SK-N-SH treated with all-trans-retinoic acid at 6 μM for 48 hours (cell line): ENCODE measurements at regions not wholly inside any gene's neighbourhood (a gene's known extent, or its start where the extent isn't known, plus 50 kb on each side); places are given as distances from the start of the nearest gene placed in this dataset.

Source experiments
- CSRNP3 ChIP-seq: fragments of 250-450 bp; sonication (Bioruptor Pico); IDR thresholded peaks from 2 replicates; pipeline ENCODE4 v1.5.1; 2021; ENCODE audit warnings: mild to moderate bottlenecking, moderate library complexity
- PPARA ChIP-seq: fragments of 250-450 bp; sonication (Bioruptor Pico); IDR thresholded peaks from 2 replicates; pipeline ENCODE4 v1.5.0; 2020; ENCODE audit warnings: mild to moderate bottlenecking, borderline replicate concordance
- SNAI2 ChIP-seq: fragments of 250-450 bp; sonication (Bioruptor Pico); IDR thresholded peaks from 2 replicates; pipeline ENCODE4 v1.5.0; 2020; ENCODE audit warnings: mild to moderate bottlenecking, moderate library complexity
- TF ChIP-seq, protein P1 (sequence below): fragments of 250-450 bp; sonication (Bioruptor Pico); IDR thresholded peaks from 2 replicates; pipeline ENCODE4 v1.5.0; 2020; ENCODE audit warnings: mild to moderate bottlenecking, moderate library complexity
- TF ChIP-seq, protein P2 (sequence below): fragments of 250-450 bp; sonication (Bioruptor Pico); IDR thresholded peaks from 2 replicates; pipeline ENCODE4 v1.5.1; 2020; ENCODE audit warnings: low read depth, mild to moderate bottlenecking, moderate library complexity

GRCh38 chr12:89216211-89216952, 135.9 kb downstream of the DUSP6 start:
- TF ChIP-seq PPARA (CRISPR knock-in tag) = no peak
- TF ChIP-seq SNAI2 (CRISPR knock-in tag) = no peak
- TF ChIP-seq, protein P1, sequence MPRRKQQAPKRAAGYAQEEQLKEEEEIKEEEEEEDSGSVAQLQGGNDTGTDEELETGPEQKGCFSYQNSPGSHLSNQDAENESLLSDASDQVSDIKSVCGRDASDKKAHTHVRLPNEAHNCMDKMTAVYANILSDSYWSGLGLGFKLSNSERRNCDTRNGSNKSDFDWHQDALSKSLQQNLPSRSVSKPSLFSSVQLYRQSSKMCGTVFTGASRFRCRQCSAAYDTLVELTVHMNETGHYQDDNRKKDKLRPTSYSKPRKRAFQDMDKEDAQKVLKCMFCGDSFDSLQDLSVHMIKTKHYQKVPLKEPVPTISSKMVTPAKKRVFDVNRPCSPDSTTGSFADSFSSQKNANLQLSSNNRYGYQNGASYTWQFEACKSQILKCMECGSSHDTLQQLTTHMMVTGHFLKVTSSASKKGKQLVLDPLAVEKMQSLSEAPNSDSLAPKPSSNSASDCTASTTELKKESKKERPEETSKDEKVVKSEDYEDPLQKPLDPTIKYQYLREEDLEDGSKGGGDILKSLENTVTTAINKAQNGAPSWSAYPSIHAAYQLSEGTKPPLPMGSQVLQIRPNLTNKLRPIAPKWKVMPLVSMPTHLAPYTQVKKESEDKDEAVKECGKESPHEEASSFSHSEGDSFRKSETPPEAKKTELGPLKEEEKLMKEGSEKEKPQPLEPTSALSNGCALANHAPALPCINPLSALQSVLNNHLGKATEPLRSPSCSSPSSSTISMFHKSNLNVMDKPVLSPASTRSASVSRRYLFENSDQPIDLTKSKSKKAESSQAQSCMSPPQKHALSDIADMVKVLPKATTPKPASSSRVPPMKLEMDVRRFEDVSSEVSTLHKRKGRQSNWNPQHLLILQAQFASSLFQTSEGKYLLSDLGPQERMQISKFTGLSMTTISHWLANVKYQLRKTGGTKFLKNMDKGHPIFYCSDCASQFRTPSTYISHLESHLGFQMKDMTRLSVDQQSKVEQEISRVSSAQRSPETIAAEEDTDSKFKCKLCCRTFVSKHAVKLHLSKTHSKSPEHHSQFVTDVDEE = no peak
- no peak for TF ChIP-seq CSRNP3 (CRISPR knock-in tag)
- TF ChIP-seq, protein P2, sequence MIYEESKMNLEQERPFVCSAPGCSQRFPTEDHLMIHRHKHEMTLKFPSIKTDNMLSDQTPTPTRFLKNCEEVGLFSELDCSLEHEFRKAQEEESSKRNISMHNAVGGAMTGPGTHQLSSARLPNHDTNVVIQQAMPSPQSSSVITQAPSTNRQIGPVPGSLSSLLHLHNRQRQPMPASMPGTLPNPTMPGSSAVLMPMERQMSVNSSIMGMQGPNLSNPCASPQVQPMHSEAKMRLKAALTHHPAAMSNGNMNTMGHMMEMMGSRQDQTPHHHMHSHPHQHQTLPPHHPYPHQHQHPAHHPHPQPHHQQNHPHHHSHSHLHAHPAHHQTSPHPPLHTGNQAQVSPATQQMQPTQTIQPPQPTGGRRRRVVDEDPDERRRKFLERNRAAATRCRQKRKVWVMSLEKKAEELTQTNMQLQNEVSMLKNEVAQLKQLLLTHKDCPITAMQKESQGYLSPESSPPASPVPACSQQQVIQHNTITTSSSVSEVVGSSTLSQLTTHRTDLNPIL (CRISPR knock-in tag) = no peak
